ENCODE measurements at regions not wholly inside any gene's neighbourhood (a gene's known extent, or its start where the extent isn't known, plus 50 kb on each side); places are given as distances from the start of the nearest gene placed in this dataset.

GRCh38 chr5:1704266-1704665 is 95.4 kb downstream of the MRPL36 start:
- no peak for DNase-seq
- H3K9me3 ChIP-seq (replicated peaks), result no peaks in the 10 kb centered on the region
- H3K4me1 ChIP-seq, result no peaks in the 10 kb centered on the region
- no peaks in the 10 kb centered on the region for H3K27me3 ChIP-seq
- H3K4me3 ChIP-seq, result no peak overlapping the region
- no peaks in the 10 kb centered on the region for H3K36me3 ChIP-seq
- no peak overlapping the region for H3K27ac ChIP-seq

DNA sequence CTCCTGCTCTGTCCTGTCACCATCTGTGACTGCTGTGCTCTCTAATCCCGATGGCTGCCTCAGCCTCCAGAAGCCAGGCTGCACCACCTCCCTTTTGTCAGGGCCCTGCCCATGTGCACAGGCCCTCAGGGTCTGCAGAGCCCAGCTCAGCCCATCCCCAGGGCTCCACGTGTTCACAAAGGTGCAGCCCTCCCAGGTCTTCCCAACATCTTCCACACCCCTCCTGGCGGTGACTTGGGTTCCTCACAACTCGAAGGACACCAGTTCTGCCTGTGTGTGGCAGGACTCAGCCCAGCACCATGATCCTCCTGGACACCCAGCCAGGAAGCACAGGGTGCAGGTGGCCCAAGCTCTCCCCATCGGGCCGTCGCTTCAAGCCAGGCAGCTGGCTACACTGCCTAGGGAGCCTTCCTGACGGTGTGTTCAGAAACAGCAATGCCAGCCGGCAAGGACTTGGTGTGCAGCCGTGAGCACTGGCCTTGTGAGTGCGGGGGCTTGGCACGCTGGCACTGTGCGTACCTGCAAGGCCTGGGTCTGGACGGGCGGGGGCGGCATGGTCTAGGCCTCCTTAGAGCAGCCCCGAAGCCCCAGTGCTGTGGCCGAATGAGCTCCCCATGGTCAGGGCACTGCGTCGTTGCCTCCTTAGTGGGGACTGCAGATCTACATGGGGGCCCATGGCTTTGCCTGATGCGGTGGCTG is 96.1 kb downstream of the MRPL36 start:
- Histone ChIP-seq H3K36me3 (no peaks in the 10 kb centered on the region), H3K4me1 (no peaks in the 10 kb centered on the region), H3K9me3 (replicated peaks) (no peaks in the 10 kb centered on the region), H3K27ac (no peak overlapping the region), H3K27me3 (no peaks in the 10 kb centered on the region), H3K4me3 (no peak overlapping the region)
- DNase-seq, result no peak

- no peaks in the 10 kb centered on the region for H3K9me3 ChIP-seq (replicated peaks)
- no peaks in the 10 kb centered on the region for H3K36me3 ChIP-seq
- no peaks in the 10 kb centered on the region for H3K27me3 ChIP-seq
- no peak for DNase-seq
- H3K4me3 ChIP-seq, result no peak overlapping the region
- H3K4me1 ChIP-seq, result no peaks in the 10 kb centered on the region
- H3K27ac ChIP-seq, result no peak overlapping the region
Observed at GRCh38 chr5:1702318-1702717, 97.3 kb downstream of the MRPL36 start.

DNA sequence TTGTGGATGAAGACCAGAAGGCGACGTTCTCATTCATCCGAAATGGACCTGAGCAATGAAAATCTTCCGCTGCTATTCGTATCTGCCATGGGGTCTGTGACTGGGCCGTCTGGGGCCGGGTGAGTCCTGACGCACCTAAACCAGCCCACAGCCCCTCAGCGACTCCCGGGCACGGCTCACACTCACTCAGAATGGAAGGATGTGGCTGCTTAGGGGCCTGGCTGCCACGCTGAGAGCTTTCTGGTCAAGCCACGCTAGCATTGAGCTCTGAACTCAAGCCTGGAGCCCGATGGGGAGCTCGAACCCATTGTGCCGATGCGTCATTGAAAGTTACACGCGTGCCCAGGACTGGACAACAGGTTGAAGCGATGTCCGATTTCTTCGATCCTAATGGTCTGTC is 97.8 kb downstream of the MRPL36 start:
- no peak for DNase-seq
- Histone ChIP-seq H3K9me3 (replicated peaks) (no peaks in the 10 kb centered on the region), H3K27me3 (no peaks in the 10 kb centered on the region), H3K36me3 (no peaks in the 10 kb centered on the region), H3K4me1 (no peaks in the 10 kb centered on the region), H3K27ac (no peak overlapping the region), H3K4me3 (no peak overlapping the region)

DNA sequence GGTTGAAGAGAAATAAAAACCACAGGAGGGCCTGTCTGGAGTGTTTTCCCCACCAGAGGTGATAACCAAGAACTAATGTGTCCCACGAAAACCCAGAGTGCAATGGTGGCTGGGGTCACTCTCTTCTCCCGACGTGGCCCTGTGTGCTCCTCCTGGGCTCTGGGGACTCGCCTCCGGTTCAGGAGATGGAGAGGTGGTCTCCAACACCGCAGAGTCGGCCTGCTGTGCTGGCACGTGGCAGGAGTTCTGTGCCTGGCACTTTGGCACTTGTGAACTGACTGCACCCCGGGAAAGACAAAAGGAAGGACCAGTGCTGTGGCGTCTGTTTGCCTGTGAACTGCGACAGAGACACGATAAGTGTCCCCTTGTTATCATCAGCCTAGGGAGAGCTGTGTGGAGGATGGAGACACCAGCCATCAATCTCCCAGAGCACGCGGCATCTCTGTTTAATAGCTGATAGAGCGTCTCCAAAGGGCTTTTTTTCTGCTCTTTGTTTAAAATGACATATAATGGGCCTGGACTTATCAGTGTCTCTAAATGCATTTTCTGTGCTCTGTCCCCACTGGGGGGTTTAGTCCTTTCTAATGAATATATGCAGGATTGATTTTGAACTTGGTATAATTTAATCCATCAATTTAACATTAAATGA is 98.3 kb downstream of the MRPL36 start:
- DNase-seq, result no peak
- no peaks in the 10 kb centered on the region for H3K9me3 ChIP-seq (replicated peaks)
- no peaks in the 10 kb centered on the region for H3K36me3 ChIP-seq
- no peak overlapping the region for H3K27ac ChIP-seq
- H3K27me3 ChIP-seq, result no peaks in the 10 kb centered on the region
- no peaks in the 10 kb centered on the region for H3K4me1 ChIP-seq
- H3K4me3 ChIP-seq, result no peak overlapping the region

- Histone ChIP-seq H3K36me3 (no peaks in the 10 kb centered on the region), H3K9me3 (replicated peaks) (no peaks in the 10 kb centered on the region), H3K27ac (no peak overlapping the region), H3K4me3 (no peak overlapping the region), H3K27me3 (no peaks in the 10 kb centered on the region), H3K4me1 (no peaks in the 10 kb centered on the region)
- no peak for DNase-seq
Observed at GRCh38 chr5:1699394-1699793, 100.2 kb downstream of the MRPL36 start.

DNA sequence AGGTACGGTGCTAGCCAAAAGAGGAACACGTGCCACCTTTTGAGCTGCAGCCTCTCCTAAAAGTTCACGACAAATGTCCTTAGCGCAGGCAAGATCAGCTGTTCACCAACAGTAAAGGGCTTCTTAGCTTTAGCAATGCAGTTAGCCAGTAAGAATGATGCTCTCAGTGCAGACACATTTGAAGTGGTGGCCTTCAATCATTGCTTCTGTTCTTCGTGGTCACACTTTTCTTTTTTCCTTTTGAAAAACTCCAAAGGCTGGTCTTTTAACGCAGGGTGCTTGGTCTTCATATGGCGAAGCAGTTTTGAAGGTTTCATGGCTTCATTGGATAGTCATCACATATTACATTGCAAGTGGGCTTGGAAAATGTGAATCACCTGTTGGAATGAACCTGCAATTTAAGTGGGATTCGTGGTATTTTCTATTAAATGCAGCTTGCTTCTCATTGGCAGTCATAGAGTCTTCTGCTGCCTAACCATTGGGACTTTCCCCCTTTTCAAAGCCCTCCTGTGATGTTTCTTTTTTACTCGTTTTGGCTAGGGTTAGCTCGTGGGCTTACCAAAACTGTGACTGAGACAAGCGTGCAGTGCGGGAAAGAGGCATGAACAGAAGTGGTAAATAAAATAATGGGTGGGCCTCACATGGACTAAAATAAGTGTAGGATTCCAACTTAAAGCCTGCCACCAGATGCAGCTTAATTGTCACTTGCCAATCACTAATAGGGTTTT is 100.9 kb downstream of the MRPL36 start:
- no peaks in the 10 kb centered on the region for H3K4me1 ChIP-seq
- H3K27me3 ChIP-seq, result no peaks in the 10 kb centered on the region
- DNase-seq, result no peak
- H3K36me3 ChIP-seq, result no peaks in the 10 kb centered on the region
- no peaks in the 10 kb centered on the region for H3K9me3 ChIP-seq (replicated peaks)
- no peak overlapping the region for H3K27ac ChIP-seq
- H3K4me3 ChIP-seq, result no peak overlapping the region

- Histone ChIP-seq H3K4me3 (no peak overlapping the region), H3K36me3 (no peaks in the 10 kb centered on the region), H3K27me3 (no peaks in the 10 kb centered on the region), H3K9me3 (replicated peaks) (no peaks in the 10 kb centered on the region), H3K27ac (no peak overlapping the region), H3K4me1 (no peaks in the 10 kb centered on the region)
- no peak for DNase-seq
Observed at GRCh38 chr5:1692381-1692780, 107.3 kb downstream of the MRPL36 start.

DNA sequence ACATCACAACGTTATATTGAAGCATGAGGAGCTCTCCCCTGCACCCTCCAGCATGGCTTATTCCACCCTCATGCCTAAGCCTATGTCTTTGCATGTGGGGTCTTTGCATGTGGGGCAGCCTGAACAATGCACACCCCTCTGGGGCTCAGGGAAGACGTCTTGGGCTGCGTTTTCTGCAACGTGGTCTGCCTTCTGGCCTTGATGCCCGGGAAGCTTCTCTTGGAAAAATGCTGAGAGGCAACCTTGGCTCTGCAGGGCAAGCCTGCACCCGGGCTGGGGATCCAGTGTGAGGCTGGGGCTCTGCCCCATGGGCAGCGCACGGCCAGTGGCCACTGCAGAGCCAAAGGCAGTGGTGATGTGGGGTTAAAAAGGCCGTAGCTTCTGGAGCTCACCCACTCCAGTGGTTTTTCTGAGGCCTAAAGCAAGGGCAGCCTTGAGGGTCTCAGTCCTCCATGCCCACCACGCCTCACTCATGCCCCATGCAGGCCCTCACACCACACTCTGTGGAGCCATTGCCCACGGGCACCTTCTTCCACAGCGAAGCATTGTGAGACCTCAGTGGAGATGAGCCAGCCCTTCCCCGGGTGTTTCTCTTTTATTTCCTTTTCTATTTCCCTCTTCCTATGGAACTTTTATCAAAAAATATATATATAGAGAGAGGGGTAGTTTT is 112.2 kb downstream of the MRPL36 start:
- Histone ChIP-seq H3K4me3 (no peak overlapping the region), H3K4me1 (no peaks in the 10 kb centered on the region), H3K9me3 (replicated peaks) (no peaks in the 10 kb centered on the region), H3K27me3 (no peaks in the 10 kb centered on the region), H3K27ac (no peak overlapping the region), H3K36me3 (no peaks in the 10 kb centered on the region)
- no peak for DNase-seq

- DNase-seq, result no peak
Observed at GRCh38 chr5:1686016-1686802, 113.4 kb downstream of the MRPL36 start.

DNA sequence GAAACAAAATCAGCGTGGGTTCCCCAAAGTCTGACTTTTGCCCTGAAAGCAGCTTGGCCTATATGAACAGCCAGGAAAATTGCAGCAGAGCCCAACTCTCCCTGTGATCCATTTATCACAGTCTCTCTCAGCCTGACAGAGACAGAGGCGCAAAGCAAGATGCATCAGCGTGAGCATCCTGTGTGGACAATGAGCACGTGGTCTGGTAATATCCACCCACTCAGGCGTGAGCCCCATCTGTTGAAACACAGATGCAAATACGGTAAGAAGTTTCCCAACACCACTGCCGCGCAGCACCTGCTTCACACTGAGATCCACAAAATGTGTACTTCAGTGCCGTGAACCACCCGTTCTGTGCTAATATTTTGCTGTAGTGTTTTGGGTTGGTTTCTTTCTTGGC is 114.6 kb downstream of the MRPL36 start:
- no peak overlapping the region for H3K27ac ChIP-seq
- no peaks in the 10 kb centered on the region for H3K27me3 ChIP-seq
- H3K4me1 ChIP-seq, result no peaks in the 10 kb centered on the region
- no peak for DNase-seq
- H3K9me3 ChIP-seq (replicated peaks), result no peaks in the 10 kb centered on the region
- H3K36me3 ChIP-seq, result no peaks in the 10 kb centered on the region
- no peak overlapping the region for H3K4me3 ChIP-seq

More at GRCh38 chr5:1686016-1686802, 113.4 kb downstream of the MRPL36 start:
- Histone ChIP-seq H3K9me3 (replicated peaks) (no peaks in the 10 kb centered on the region), H3K4me1 (no peaks in the 10 kb centered on the region), H3K27ac (no peak overlapping the region), H3K27me3 (no peaks in the 10 kb centered on the region), H3K4me3 (no peak overlapping the region), H3K36me3 (no peaks in the 10 kb centered on the region)

DNA sequence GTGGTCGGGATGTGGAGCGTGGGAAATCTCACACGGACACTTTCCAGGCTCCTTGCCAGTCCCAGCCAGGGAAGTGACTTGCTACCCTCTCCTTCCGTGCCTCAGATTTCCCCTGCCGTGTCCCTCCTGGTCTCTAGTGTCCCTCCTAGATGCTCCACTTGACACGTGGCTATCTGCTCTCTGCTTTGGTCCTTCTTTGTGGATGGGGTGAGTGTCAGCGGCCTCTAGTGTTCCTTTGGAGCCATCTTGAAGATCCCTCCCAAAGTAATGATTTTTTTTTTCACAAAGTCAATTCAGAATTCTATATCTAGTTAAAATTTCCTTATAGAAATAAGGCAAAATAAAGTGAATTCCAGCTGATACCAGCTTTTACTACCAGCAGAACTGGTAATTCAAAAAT is 117.7 kb downstream of the MRPL36 start:
- no peaks in the 10 kb centered on the region for H3K36me3 ChIP-seq
- H3K9me3 ChIP-seq (replicated peaks), result no peaks in the 10 kb centered on the region
- no peak overlapping the region for H3K27ac ChIP-seq
- DNase-seq, result no peak
- H3K4me1 ChIP-seq, result no peaks in the 10 kb centered on the region
- no peaks in the 10 kb centered on the region for H3K27me3 ChIP-seq
- H3K4me3 ChIP-seq, result no peak overlapping the region

- Histone ChIP-seq H3K4me1 (no peaks in the 10 kb centered on the region), H3K36me3 (no peaks in the 10 kb centered on the region), H3K27me3 (no peaks in the 10 kb centered on the region), H3K9me3 (replicated peaks) (no peaks in the 10 kb centered on the region), H3K27ac (no peak overlapping the region), H3K4me3 (no peak overlapping the region)
- DNase-seq, result no peak
Observed at GRCh38 chr5:1673042-1673677, 126.5 kb downstream of the MRPL36 start.

DNA sequence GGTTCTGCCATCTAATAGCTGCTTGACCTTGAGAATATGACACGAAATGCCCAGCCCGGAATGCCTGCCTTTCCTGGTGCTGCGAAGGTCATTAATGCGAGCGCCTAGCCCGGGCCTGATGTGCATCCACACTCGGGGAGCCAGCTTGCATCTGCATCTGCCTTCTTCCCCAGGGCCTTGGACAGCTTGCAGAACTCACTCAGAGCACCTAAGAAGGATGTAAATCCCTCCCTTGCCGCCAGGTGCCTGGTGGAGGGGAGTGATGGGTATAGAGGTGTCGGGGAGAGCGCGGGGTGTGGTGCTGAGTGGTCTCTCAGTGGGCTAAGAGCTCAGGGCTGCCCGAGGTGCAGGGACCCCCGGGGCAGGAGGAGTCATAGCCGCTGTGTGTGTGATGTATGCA is 127.2 kb downstream of the MRPL36 start:
- no peak for DNase-seq
- Histone ChIP-seq H3K27me3 (no peaks in the 10 kb centered on the region), H3K9me3 (replicated peaks) (no peaks in the 10 kb centered on the region), H3K4me3 (no peak overlapping the region), H3K27ac (no peak overlapping the region), H3K4me1 (no peaks in the 10 kb centered on the region), H3K36me3 (no peaks in the 10 kb centered on the region)
